HG03039 (cell line): ENCODE measurements at regions not wholly inside any gene's neighbourhood (a gene's known extent, or its start where the extent isn't known, plus 50 kb on each side); places are given as distances from the start of the nearest gene placed in this dataset.

Experiments
- ATAC-seq: cut with Tn5 transposase; IDR thresholded peaks from one replicate; pipeline ENCODE4 v1.9.1; 2021; ENCODE audit warnings: mild to moderate bottlenecking, moderate library complexity; ENCODE audit not compliant: unreplicated experiment

- ATAC-seq: no peak
These were observed 84.2 kb upstream of the SEMA6A start for GRCh38 chr5:116658830-116659229.

GRCh38 chr5:116658141-116658540 is 83.5 kb upstream of the SEMA6A start:
- ATAC-seq: no peak

GRCh38 chr5:116655431-116655830 is 80.8 kb upstream of the SEMA6A start:
- no peak for ATAC-seq

GRCh38 chr5:116654925-116655324 is 80.3 kb upstream of the SEMA6A start:
- no peak for ATAC-seq

GRCh38 chr5:116652903-116653302 is 78.3 kb upstream of the SEMA6A start:
- ATAC-seq: no peak

GRCh38 chr5:116652196-116652729 is 77.6 kb upstream of the SEMA6A start:
- peak; percentile 84 for ATAC-seq

GRCh38 chr5:116651653-116652052 is 77.0 kb upstream of the SEMA6A start:
- no peak for ATAC-seq

GRCh38 chr5:116650964-116651363 is 76.3 kb upstream of the SEMA6A start:
- ATAC-seq: no peak

- ATAC-seq: no peak
These were observed 75.9 kb upstream of the SEMA6A start for GRCh38 chr5:116650544-116650943.

GRCh38 chr5:116646611-116647289 is 72.1 kb upstream of the SEMA6A start:
- no peak for ATAC-seq

GRCh38 chr5:116645627-116646026 is 71.0 kb upstream of the SEMA6A start:
- peak; percentile 55 for ATAC-seq

- no peak for ATAC-seq
These were observed 65.6 kb upstream of the SEMA6A start for GRCh38 chr5:116640236-116640635.

GRCh38 chr5:116637149-116637740 is 62.6 kb upstream of the SEMA6A start:
- no peak for ATAC-seq

GRCh38 chr5:116632890-116633289 is 58.3 kb upstream of the SEMA6A start:
- ATAC-seq: peak; percentile 56

GRCh38 chr5:116631147-116631546 is 56.5 kb upstream of the SEMA6A start:
- ATAC-seq: no peak

- no peak for ATAC-seq
These were observed 54.5 kb upstream of the SEMA6A start for GRCh38 chr5:116629168-116629567.

GRCh38 chr5:116626945-116627679 is 52.5 kb upstream of the SEMA6A start:
- peak; percentile 87 for ATAC-seq

GRCh38 chr5:116626272-116626723 is 51.7 kb upstream of the SEMA6A start:
- ATAC-seq: no peak
